ENCODE measurements at regions not wholly inside any gene's neighbourhood (a gene's known extent, or its start where the extent isn't known, plus 50 kb on each side); places are given as distances from the start of the nearest gene placed in this dataset.
"Not testable (repeated sequence)": the region's sequence is repeated elsewhere in the genome, so short reads cannot be mapped to it uniquely, and the experiment has no call there.

GRCh38 chr1:228945885-228946284, 210.6 kb downstream of the RHOU start:
- Histone ChIP-seq H3K4me3 (no peak overlapping the region), H3K4me1 (replicated peaks) (no peaks in the 10 kb centered on the region), H3K27me3 (replicated peaks; ENCODE audit: insufficient read depth) (no peaks in the 10 kb centered on the region), H3K27ac (no peak overlapping the region), H3K9me3 (no peaks in the 10 kb centered on the region), H3K36me3 (no peaks in the 10 kb centered on the region)
- TF ChIP-seq POLR2A (IDR thresholded peaks at IDR 0.05) (no peak), POLR2AphosphoS5 (IDR thresholded peaks at IDR 0.05) (no peak)
- TF ChIP-seq, protein P1, sequence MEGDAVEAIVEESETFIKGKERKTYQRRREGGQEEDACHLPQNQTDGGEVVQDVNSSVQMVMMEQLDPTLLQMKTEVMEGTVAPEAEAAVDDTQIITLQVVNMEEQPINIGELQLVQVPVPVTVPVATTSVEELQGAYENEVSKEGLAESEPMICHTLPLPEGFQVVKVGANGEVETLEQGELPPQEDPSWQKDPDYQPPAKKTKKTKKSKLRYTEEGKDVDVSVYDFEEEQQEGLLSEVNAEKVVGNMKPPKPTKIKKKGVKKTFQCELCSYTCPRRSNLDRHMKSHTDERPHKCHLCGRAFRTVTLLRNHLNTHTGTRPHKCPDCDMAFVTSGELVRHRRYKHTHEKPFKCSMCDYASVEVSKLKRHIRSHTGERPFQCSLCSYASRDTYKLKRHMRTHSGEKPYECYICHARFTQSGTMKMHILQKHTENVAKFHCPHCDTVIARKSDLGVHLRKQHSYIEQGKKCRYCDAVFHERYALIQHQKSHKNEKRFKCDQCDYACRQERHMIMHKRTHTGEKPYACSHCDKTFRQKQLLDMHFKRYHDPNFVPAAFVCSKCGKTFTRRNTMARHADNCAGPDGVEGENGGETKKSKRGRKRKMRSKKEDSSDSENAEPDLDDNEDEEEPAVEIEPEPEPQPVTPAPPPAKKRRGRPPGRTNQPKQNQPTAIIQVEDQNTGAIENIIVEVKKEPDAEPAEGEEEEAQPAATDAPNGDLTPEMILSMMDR (IDR thresholded peaks at IDR 0.05), result no peak
- WGBS, result 89% methylated on average over 3 of the region's 3 CpGs
- intact Hi-C loops (cut with DNase I), result no loop called here
- DNase-seq (ENCODE audit: low spot score), result no peak

DNA sequence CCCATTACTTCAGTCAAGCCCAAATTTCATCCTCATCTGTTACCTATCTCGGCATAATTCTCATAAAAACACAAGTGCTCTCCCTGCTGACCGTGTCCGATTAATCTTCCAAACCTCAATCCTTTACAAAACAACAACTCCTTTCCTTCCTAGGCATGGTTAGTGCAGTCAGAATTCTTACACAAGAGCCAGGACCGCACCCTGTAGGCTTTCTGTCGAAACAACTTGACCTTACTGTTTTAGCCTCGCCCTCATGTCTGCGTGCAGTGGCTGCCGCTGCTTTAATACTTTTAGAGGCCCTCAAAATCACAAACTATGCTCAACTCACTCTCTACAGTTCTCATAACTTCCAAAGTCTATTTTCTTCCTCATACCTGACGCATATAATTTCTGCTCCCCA, 214.3 kb downstream of the RHOU start:
- intact Hi-C loops (cut with DNase I); H3K27me3 ChIP-seq (replicated peaks; ENCODE audit: insufficient read depth); H3K4me3 ChIP-seq; H3K9me3 ChIP-seq; H3K27ac ChIP-seq; DNase-seq (ENCODE audit: low spot score); H3K4me1 ChIP-seq (replicated peaks); H3K36me3 ChIP-seq: not testable (repeated sequence)
- WGBS, result 82% methylated on average over 9 of the region's 9 CpGs

- H3K27me3 ChIP-seq (replicated peaks; ENCODE audit: insufficient read depth), result no peaks in the 10 kb centered on the region
- no peak overlapping the region for H3K27ac ChIP-seq
- no peaks in the 10 kb centered on the region for H3K4me1 ChIP-seq (replicated peaks)
- H3K36me3 ChIP-seq, result no peaks in the 10 kb centered on the region
- TF ChIP-seq POLR2AphosphoS5 (IDR thresholded peaks at IDR 0.05) (no peak), POLR2A (IDR thresholded peaks at IDR 0.05) (no peak)
- TF ChIP-seq, protein P1 (IDR thresholded peaks at IDR 0.05), result no peak
- DNase-seq (ENCODE audit: low spot score), result no peak
- intact Hi-C loops (cut with DNase I), result no loop called here
- H3K4me3 ChIP-seq, result no peak overlapping the region
- H3K9me3 ChIP-seq, result no peaks in the 10 kb centered on the region
- WGBS, result 81% methylated on average over 4 of the region's 4 CpGs
Measured at GRCh38 chr1:228953207-228953606, 217.9 kb downstream of the RHOU start.

- intact Hi-C loops (cut with DNase I); DNase-seq (ENCODE audit: low spot score); H3K4me3 ChIP-seq: not testable (repeated sequence)
Measured at GRCh38 chr1:228953808-228954207, 218.5 kb downstream of the RHOU start.

DNA sequence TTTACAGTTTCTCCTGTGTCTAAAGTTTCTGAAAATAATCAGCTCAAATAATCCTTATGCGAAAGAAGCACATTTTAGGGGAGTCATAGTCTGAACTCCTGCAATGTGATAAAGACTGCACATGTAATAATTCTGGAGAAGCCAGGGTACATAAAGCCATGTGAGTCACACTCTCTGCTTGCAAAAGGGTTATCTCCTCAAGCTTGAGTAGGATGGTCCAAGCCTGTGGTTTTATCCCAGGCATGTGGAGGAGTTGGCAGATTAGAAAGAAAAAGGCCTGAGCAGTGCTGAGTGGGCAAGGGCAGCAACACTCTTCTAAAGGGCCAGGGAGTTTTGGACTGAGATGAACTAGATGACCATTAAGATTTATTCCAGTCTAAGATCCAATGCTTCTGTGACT, 220.4 kb downstream of the RHOU start:
- no peak for DNase-seq (ENCODE audit: low spot score)
- Histone ChIP-seq H3K4me1 (replicated peaks) (no peaks in the 10 kb centered on the region), H3K9me3 (no peaks in the 10 kb centered on the region), H3K4me3 (no peak overlapping the region), H3K27me3 (replicated peaks; ENCODE audit: insufficient read depth) (no peaks in the 10 kb centered on the region), H3K36me3 (no peaks in the 10 kb centered on the region), H3K27ac (no peak overlapping the region)
- TF ChIP-seq POLR2AphosphoS5 (IDR thresholded peaks at IDR 0.05), result no peak
- TF ChIP-seq, protein P1 (IDR thresholded peaks at IDR 0.05), result no peak
- TF ChIP-seq POLR2A (IDR thresholded peaks at IDR 0.05), result no peak
- 95% methylated on average over 1 of the region's 1 CpG for WGBS
- intact Hi-C loops (cut with DNase I), result no loop called here

More at GRCh38 chr1:228953808-228954207, 218.5 kb downstream of the RHOU start:
- WGBS, result 81% methylated on average over 11 of the region's 11 CpGs
- not testable (repeated sequence) for H3K4me1 ChIP-seq (replicated peaks); H3K9me3 ChIP-seq; H3K27ac ChIP-seq; H3K27me3 ChIP-seq (replicated peaks; ENCODE audit: insufficient read depth); H3K36me3 ChIP-seq

DNA sequence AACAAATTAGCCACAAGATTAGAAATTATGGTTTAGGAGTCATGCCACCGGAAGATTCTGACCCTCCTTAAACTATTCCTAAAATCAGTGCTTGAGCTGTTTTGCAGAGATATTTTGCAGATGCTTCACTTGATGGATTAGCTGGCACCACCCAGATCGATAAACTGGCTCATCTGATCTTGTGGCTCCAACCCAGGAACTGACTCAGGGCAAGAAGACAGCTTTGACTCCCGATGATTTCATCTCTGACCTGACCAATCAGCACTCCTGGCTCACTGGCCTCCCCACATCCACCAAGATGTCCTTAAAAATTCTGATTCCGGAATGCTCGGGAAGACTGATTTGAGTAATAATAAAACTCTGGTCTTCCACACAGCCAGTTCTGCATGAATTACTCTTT, 221.6 kb downstream of the RHOU start:
- TF ChIP-seq POLR2A (IDR thresholded peaks at IDR 0.05) (no peak), POLR2AphosphoS5 (IDR thresholded peaks at IDR 0.05) (no peak)
- TF ChIP-seq, protein P1 (IDR thresholded peaks at IDR 0.05), result no peak
- Histone ChIP-seq H3K9me3 (no peaks in the 10 kb centered on the region), H3K27ac (no peak overlapping the region), H3K27me3 (replicated peaks; ENCODE audit: insufficient read depth) (no peaks in the 10 kb centered on the region), H3K4me1 (replicated peaks) (no peaks in the 10 kb centered on the region), H3K36me3 (no peaks in the 10 kb centered on the region), H3K4me3 (no peak overlapping the region)
- DNase-seq (ENCODE audit: low spot score), result no peak
- intact Hi-C loops (cut with DNase I), result no loop called here
- WGBS, result 90% methylated on average over 5 of the region's 5 CpGs

Data from prostate gland (tissue), 2 donors.